Loucy (cell line): ENCODE measurements at regions not wholly inside any gene's neighbourhood (a gene's known extent, or its start where the extent isn't known, plus 50 kb on each side); places are given as distances from the start of the nearest gene placed in this dataset.

Experiments
- H2AFZ ChIP-seq: fragments of 200-600 bp; sonication (generic); 2 replicates; pipeline ENCODE4 v1.6.0; 2016; ENCODE audit warnings: antibody characterized with exemption, mild to moderate bottlenecking, low read length, moderate library complexity
- H3F3A ChIP-seq: fragments of 200-600 bp; 2 replicates; pipeline ENCODE4 v1.6.0; 2016; ENCODE audit warnings: antibody characterized with exemption, low read depth, mild to moderate bottlenecking
- H3K27me3 ChIP-seq: fragments of 200-600 bp; sonication (generic); 2 replicates; pipeline ENCODE4 v1.6.1; 2014; ENCODE audit warnings: low read length, mild to moderate bottlenecking; ENCODE audit not compliant: insufficient read depth, poor library complexity, severe bottlenecking
- H3K36me3 ChIP-seq: fragments of 200-600 bp; sonication (generic); 2 replicates; pipeline ENCODE4 v1.6.1; 2016; ENCODE audit warnings: low read length; ENCODE audit not compliant: insufficient read depth
- H3K4me1 ChIP-seq: fragments of 200-600 bp; sonication (generic); 2 replicates; pipeline ENCODE4 v1.5.1; 2014; ENCODE audit warnings: low read length, mild to moderate bottlenecking; ENCODE audit not compliant: insufficient read depth, poor library complexity, severe bottlenecking
- H3K4me2 ChIP-seq: fragments of 200-600 bp; sonication (generic); 2 replicates; pipeline ENCODE4 v1.6.0; 2014; ENCODE audit warnings: antibody characterized with exemption, low read length, low read depth, mild to moderate bottlenecking; ENCODE audit not compliant: poor library complexity, severe bottlenecking
- H3K4me3 ChIP-seq: fragments of 200-600 bp; sonication (generic); 2 replicates; pipeline ENCODE4 v1.5.1; 2014; ENCODE audit warnings: low read length, mild to moderate bottlenecking, mixed read lengths; ENCODE audit not compliant: poor library complexity, severe bottlenecking
- H3K79me2 ChIP-seq: fragments of 200-600 bp; sonication (generic); 2 replicates; pipeline ENCODE4 v1.6.1; 2014; ENCODE audit warnings: low read length; ENCODE audit not compliant: insufficient read depth
- H3K9ac ChIP-seq: fragments of 200-600 bp; sonication (generic); 2 replicates; pipeline ENCODE4 v1.6.0; 2014; ENCODE audit warnings: mild to moderate bottlenecking, low read depth, low read length, moderate library complexity; ENCODE audit not compliant: poor library complexity, severe bottlenecking
- H3K9me2 ChIP-seq: fragments of 200-600 bp; sonication (generic); replicated peaks from 2 replicates; pipeline ENCODE4 v1.6.1; 2016; ENCODE audit warnings: low read depth, low read length, mixed read lengths
- H3K9me3 ChIP-seq: fragments of 200-600 bp; sonication (generic); 2 replicates; pipeline ENCODE4 v1.6.1; 2014; ENCODE audit warnings: mild to moderate bottlenecking, antibody characterized with exemption, low read length, low read depth; ENCODE audit not compliant: insufficient read depth
- H4K20me1 ChIP-seq: fragments of 200-600 bp; sonication (generic); 2 replicates; pipeline ENCODE4 v1.6.0; 2014; ENCODE audit warnings: antibody characterized with exemption, low read length, mild to moderate bottlenecking; ENCODE audit not compliant: insufficient read depth, poor library complexity, severe bottlenecking
- CTCF ChIP-seq: fragments of 200-600 bp; sonication (generic); conservative IDR thresholded peaks from 2 replicates; pipeline ENCODE4 v1.5.1; 2014; ENCODE audit warnings: mild to moderate bottlenecking, antibody characterized with exemption, low read length
- EZH2phosphoT487 ChIP-seq: fragments of 200-600 bp; IDR thresholded peaks from 2 replicates; pipeline ENCODE4 v1.6.1; 2018; ENCODE audit warnings: antibody characterized with exemption, mild to moderate bottlenecking, moderate library complexity, borderline replicate concordance

GRCh38 chr4:38236003-38236402 is 275.8 kb downstream of the PTTG2 start:
- no peaks in the 10 kb centered on the region for H4K20me1 ChIP-seq

GRCh38 chr4:38236503-38236902 is 276.3 kb downstream of the PTTG2 start:
- H3F3A ChIP-seq = no peaks in the 10 kb centered on the region
- no peaks in the 10 kb centered on the region for H4K20me1 ChIP-seq
- no peaks in the 10 kb centered on the region for H3K9me2 ChIP-seq
- no peaks in the 10 kb centered on the region for H3K36me3 ChIP-seq
- no peak overlapping the region for H3K4me2 ChIP-seq
- no peak overlapping the region for H3K4me3 ChIP-seq
- H3K4me1 ChIP-seq = no peaks in the 10 kb centered on the region
- no peak overlapping the region for H2AFZ ChIP-seq
- H3K27me3 ChIP-seq = no peaks in the 10 kb centered on the region
- no peaks in the 10 kb centered on the region for H3K9me3 ChIP-seq
- TF ChIP-seq EZH2phosphoT487 = no peak
- TF ChIP-seq CTCF = no peak
- H3K79me2 ChIP-seq = no peaks in the 10 kb centered on the region
- no peak overlapping the region for H3K9ac ChIP-seq

More at GRCh38 chr4:38236003-38236402, 275.8 kb downstream of the PTTG2 start:
- H3K4me1 ChIP-seq = no peaks in the 10 kb centered on the region
- H3K4me2 ChIP-seq = no peak overlapping the region
- no peaks in the 10 kb centered on the region for H3K27me3 ChIP-seq
- TF ChIP-seq EZH2phosphoT487 (no peak), CTCF (no peak)
- no peaks in the 10 kb centered on the region for H3K9me2 ChIP-seq
- no peaks in the 10 kb centered on the region for H3K9me3 ChIP-seq
- H3K79me2 ChIP-seq = no peaks in the 10 kb centered on the region
- H3F3A ChIP-seq = no peaks in the 10 kb centered on the region
- H3K9ac ChIP-seq = no peak overlapping the region
- no peak overlapping the region for H3K4me3 ChIP-seq
- H2AFZ ChIP-seq = no peak overlapping the region
- no peaks in the 10 kb centered on the region for H3K36me3 ChIP-seq

GRCh38 chr4:38237139-38237538 is 276.9 kb downstream of the PTTG2 start:
- no peaks in the 10 kb centered on the region for H4K20me1 ChIP-seq
- H3K36me3 ChIP-seq = no peaks in the 10 kb centered on the region
- H3K4me3 ChIP-seq = no peak overlapping the region
- no peaks in the 10 kb centered on the region for H3K9me2 ChIP-seq
- no peaks in the 10 kb centered on the region for H3K9me3 ChIP-seq
- H3K9ac ChIP-seq = no peak overlapping the region
- H3K27me3 ChIP-seq = no peaks in the 10 kb centered on the region
- TF ChIP-seq CTCF (no peak), EZH2phosphoT487 (no peak)
- H2AFZ ChIP-seq = no peak overlapping the region
- H3F3A ChIP-seq = no peaks in the 10 kb centered on the region
- H3K4me1 ChIP-seq = no peaks in the 10 kb centered on the region
- no peak overlapping the region for H3K4me2 ChIP-seq
- H3K79me2 ChIP-seq = no peaks in the 10 kb centered on the region
